ENCODE measurements at regions not wholly inside any gene's neighbourhood (a gene's known extent, or its start where the extent isn't known, plus 50 kb on each side); places are given as distances from the start of the nearest gene placed in this dataset.

DNA sequence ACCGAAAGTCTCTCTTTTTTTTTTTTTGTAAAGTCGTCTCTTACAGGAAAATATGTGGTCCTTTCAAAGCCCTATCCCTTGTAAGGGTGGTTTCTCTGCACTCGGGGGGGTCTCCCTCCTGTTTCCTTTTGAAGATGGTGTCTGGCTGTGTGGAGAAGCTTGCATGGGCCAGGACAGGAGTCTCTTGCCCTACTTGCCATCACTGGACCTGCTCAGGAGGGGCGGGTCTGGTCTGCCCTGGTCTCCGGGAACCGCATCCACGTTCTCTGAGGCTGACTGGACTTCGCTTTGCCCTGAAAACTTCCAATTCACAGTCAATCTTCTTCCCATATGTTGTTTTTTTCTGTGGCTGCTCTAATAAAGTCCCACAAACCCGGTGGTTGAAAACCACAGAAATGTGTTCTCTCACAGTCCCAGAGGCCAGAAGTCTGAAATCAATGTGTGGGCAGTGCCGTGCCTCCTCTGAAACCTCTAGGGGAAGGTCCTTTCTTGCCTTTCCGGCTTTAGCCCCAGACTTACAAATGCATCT is 92.9 kb upstream of the IER5L start:
- H3K27ac ChIP-seq = no peak overlapping the region
- H3K4me3 ChIP-seq = no peak overlapping the region
- H3K4me1 ChIP-seq = no peaks in the 10 kb centered on the region
- no peak for TF ChIP-seq CTCF (IDR thresholded peaks at IDR 0.05)
- no peaks in the 10 kb centered on the region for H3K36me3 ChIP-seq (ENCODE audit: insufficient read depth in 1 of 2, low read depth in 1 of 2)
- no peaks in the 10 kb centered on the region for H3K9me3 ChIP-seq
- intact Hi-C loops (cut with DNase I) = no loop called here
- ATAC-seq (no peak), DNase-seq (peak in 1 of 2 donors; percentile 6)
- H3K27me3 ChIP-seq (ENCODE audit: insufficient read depth in 3 of 3, low read length in 2 of 3) = peaks cover 0 to 5% (median 0%) of the 10 kb centered on the region in 3 donors
- 58 to 75% (median 66%) methylated on average over 11 of the region's 11 CpGs for WGBS, 3 donors

DNA sequence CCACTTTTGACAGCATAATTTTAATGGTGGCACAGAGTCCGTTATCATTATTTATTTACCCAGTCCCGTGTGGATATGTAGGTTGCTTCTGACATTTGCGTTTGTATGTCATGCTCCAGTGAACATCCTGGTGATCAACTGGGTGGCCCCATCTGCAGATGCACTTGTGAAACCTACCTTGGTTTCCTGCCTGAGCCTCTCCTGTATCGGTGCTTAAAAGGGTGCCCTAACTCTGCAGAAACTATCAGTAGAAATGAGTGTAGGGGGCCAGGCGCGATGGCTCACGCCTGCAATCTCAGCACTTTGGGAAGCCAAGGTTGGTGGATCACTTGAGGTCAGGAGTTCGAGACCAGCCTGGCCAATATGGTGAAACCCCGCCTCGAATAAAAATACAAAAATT is 92.1 kb upstream of the IER5L start:
- Histone ChIP-seq H3K4me3 (no peak overlapping the region), H3K27me3 (ENCODE audit: insufficient read depth in 3 of 3, low read length in 2 of 3) (peaks cover 0 to 5% (median 0%) of the 10 kb centered on the region in 3 donors), H3K36me3 (ENCODE audit: insufficient read depth in 1 of 2, low read depth in 1 of 2) (no peaks in the 10 kb centered on the region), H3K27ac (no peak overlapping the region), H3K9me3 (no peaks in the 10 kb centered on the region), H3K4me1 (no peaks in the 10 kb centered on the region)
- 91 to 95% (median 91%) methylated on average over 10 of the region's 10 CpGs for WGBS, 3 donors
- intact Hi-C loops (cut with DNase I) = no loop called here
- DNase-seq (no peak), ATAC-seq (no peak)
- TF ChIP-seq CTCF (IDR thresholded peaks at IDR 0.05) = no peak

- 85 to 86% (median 86%) methylated on average over 10 of the region's 10 CpGs for WGBS, 3 donors
- DNase-seq = no peak
- H3K9me3 ChIP-seq = no peaks in the 10 kb centered on the region
- no peak for TF ChIP-seq CTCF (IDR thresholded peaks at IDR 0.05)
- no peaks in the 10 kb centered on the region for H3K36me3 ChIP-seq (ENCODE audit: insufficient read depth in 1 of 2, low read depth in 1 of 2)
- no peak overlapping the region for H3K27ac ChIP-seq
- H3K27me3 ChIP-seq (ENCODE audit: insufficient read depth in 3 of 3, low read length in 2 of 3) = peaks cover 0 to 4% (median 0%) of the 10 kb centered on the region in 3 donors
- intact Hi-C loops (cut with DNase I) = no loop called here
- no peak for ATAC-seq
- no peak overlapping the region for H3K4me3 ChIP-seq
- H3K4me1 ChIP-seq = no peaks in the 10 kb centered on the region
Observed at GRCh38 chr9:129267141-129267540, 89.1 kb upstream of the IER5L start.

DNA sequence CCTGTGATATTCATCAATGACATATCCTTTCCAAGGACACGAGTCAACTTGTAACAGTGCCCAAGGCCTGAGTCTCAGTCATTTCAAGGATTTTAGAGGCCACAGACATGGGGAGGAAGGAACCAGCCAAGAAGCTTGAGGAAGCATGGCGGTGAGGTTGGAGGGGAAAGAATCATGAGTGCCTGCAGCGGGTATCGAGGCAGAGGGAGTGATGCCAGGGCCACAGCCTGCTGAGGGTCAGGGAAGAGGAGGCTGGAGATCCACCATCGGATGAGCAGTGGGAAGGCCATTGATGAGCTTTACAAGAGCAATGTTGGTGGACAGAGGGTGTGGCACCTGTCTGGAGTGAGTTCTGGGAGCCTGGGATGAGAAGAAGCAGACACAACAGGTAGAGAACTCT is 88.5 kb upstream of the IER5L start:
- ATAC-seq (no peak), DNase-seq (no peak)
- Histone ChIP-seq H3K27ac (no peak overlapping the region), H3K4me1 (no peaks in the 10 kb centered on the region), H3K36me3 (ENCODE audit: insufficient read depth in 1 of 2, low read depth in 1 of 2) (no peaks in the 10 kb centered on the region), H3K27me3 (ENCODE audit: insufficient read depth in 3 of 3, low read length in 2 of 3) (peaks cover 0 to 4% (median 0%) of the 10 kb centered on the region in 3 donors), H3K9me3 (no peaks in the 10 kb centered on the region), H3K4me3 (no peak overlapping the region)
- no peak for TF ChIP-seq CTCF (IDR thresholded peaks at IDR 0.05)
- intact Hi-C loops (cut with DNase I) = no loop called here
- 66 to 76% (median 72%) methylated on average over 5 of the region's 5 CpGs for WGBS, 3 donors

DNA sequence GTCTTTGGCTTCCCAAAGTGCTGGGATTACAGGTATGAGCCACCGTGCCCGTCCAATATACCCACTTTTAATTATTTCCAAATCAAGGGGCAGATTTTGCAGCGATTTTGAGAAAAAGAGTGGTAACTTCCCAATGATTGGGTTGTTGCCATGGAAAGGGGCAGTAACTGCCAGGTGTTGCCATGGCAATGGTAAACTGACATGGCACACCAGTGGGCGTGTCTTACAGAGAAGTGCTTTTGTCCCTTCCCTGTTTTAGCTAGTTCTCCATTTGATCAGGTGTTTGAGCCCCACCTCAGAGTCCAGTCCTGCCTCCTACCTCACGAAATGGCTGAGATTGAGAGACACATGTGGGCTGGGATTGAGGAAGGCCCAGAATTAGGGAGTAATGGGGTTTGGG is 86.3 kb upstream of the IER5L start:
- no peaks in the 10 kb centered on the region for H3K9me3 ChIP-seq
- H3K27me3 ChIP-seq (ENCODE audit: insufficient read depth in 3 of 3, low read length in 2 of 3) = peaks cover 0 to 16% (median 4%) of the 10 kb centered on the region in 3 donors
- H3K27ac ChIP-seq = no peak overlapping the region
- no peak overlapping the region for H3K4me3 ChIP-seq
- WGBS, 3 donors = 83 to 94% methylated on average over 4 to 5 of the region's 5 CpGs; no CpG with 5 or more reads in 1 of the 3 donors
- DNase-seq = no peak
- ATAC-seq = no peak
- no peaks in the 10 kb centered on the region for H3K4me1 ChIP-seq
- no peaks in the 10 kb centered on the region for H3K36me3 ChIP-seq (ENCODE audit: insufficient read depth in 1 of 2, low read depth in 1 of 2)
- TF ChIP-seq CTCF (IDR thresholded peaks at IDR 0.05) = no peak
- intact Hi-C loops (cut with DNase I) = no loop called here

All from psoas muscle (tissue), 7 donors.